H1 (cell line): ENCODE measurements at regions not wholly inside any gene's neighbourhood (a gene's known extent, or its start where the extent isn't known, plus 50 kb on each side); places are given as distances from the start of the nearest gene placed in this dataset.
A peak's percentile ranks its signal among the peaks of the same experiment; 100 is the strongest.

Source experiments
- CTCF ChIA-PET: fragments of 300-600 bp; sonication (Branson Sonifier 250); formaldehyde crosslinking; loops from one replicate; lab custom pipeline; 2021; ENCODE audit not compliant: partially characterized antibody; lab: Charles Lee
- POLR2A ChIA-PET: fragments of 300-600 bp; sonication (Branson Sonifier 250); formaldehyde crosslinking; loops from one replicate; lab custom pipeline; 2021; ENCODE audit warnings: inconsistent platforms; ENCODE audit not compliant: partially characterized antibody; lab: Charles Lee
- DNase-seq, 2 experiments: peaks; one replicate each; pipeline versions ENCODE4 v3.0.0 to v3.0.0-alpha.2; 2010 to 2022; ENCODE audit warnings: low spot score in 2 of 2, low read depth in 1 of 2, mixed read lengths in 1 of 2
- FAIRE-seq: peaks from 2 replicates; lab custom pipeline; 2011; peaks lifted over from hg19 to GRCh38; lab: Jason Lieb, UNC
- H2AFZ ChIP-seq: 2 replicates; pipeline ENCODE4 v1.8.1; 2012; ENCODE audit warnings: low read length, inconsistent platforms
- H2AK5ac ChIP-seq: 2 replicates; pipeline ENCODE4 v1.6.1; 2013; ENCODE audit warnings: low read depth, low read length
- H2BK120ac ChIP-seq: replicated peaks from 2 replicates; pipeline ENCODE3; 2013; ENCODE audit warnings: low read depth, low read length, inconsistent platforms
- H2BK12ac ChIP-seq: 2 replicates; pipeline ENCODE4 v1.6.1; 2013; ENCODE audit warnings: low read depth, low read length
- H2BK15ac ChIP-seq: 2 replicates; pipeline ENCODE4 v1.6.1; 2013; ENCODE audit warnings: low read length
- H2BK20ac ChIP-seq: 2 replicates; pipeline ENCODE4 v1.6.1; 2013; ENCODE audit warnings: low read length
- H2BK5ac ChIP-seq: 2 replicates; pipeline ENCODE4 v1.6.1; 2013; ENCODE audit warnings: low read depth, low read length
- H3K14ac ChIP-seq: 2 replicates; pipeline ENCODE4 v1.6.1; 2013; ENCODE audit warnings: inconsistent platforms; ENCODE audit not compliant: insufficient read length
- H3K18ac ChIP-seq: 2 replicates; pipeline ENCODE4 v1.6.1; 2013; ENCODE audit warnings: low read length; ENCODE audit errors: extremely low read depth
- H3K23ac ChIP-seq: 2 replicates; pipeline ENCODE4 v1.6.1; 2013; ENCODE audit warnings: inconsistent platforms; ENCODE audit not compliant: insufficient read length
- H3K23me2 ChIP-seq: 2 replicates; pipeline ENCODE4 v1.6.1; 2013; ENCODE audit warnings: low read depth, low read length
- H3K27ac ChIP-seq: 2 replicates; pipeline ENCODE4 v1.6.1; 2011; ENCODE audit warnings: low read depth, low read length, inconsistent platforms
- H3K27me3 ChIP-seq, 4 experiments: replicated peaks in 1 of 4; 1 replicate in 1 of 4; 2 replicates in 3 of 4; pipeline versions ENCODE4 v1.6.1 to v1.8.1; 2011 to 2013; ENCODE audit warnings: low read length in 3 of 4, mild to moderate bottlenecking in 3 of 4, inconsistent platforms in 2 of 4, mixed read lengths in 2 of 4, moderate library complexity in 1 of 4; ENCODE audit not compliant: control insufficient read depth in 3 of 4, insufficient read depth in 3 of 4; ENCODE audit errors: extremely low read depth in 1 of 4
- H3K36me3 ChIP-seq, 4 experiments: 2 replicates each; pipeline versions ENCODE4 v1.6.1 to v1.8.1; 2011 to 2013; ENCODE audit warnings: mild to moderate bottlenecking in 4 of 4, low read length in 3 of 4, moderate library complexity in 2 of 4, control low read depth in 1 of 4, inconsistent platforms in 1 of 4; ENCODE audit not compliant: insufficient read depth in 4 of 4, control insufficient read depth in 2 of 4
- H3K4ac ChIP-seq: replicated peaks from 2 replicates; pipeline ENCODE3; 2013; ENCODE audit warnings: low read length, low read depth, mixed read lengths, inconsistent platforms; ENCODE audit not compliant: insufficient read length
- H3K4me1 ChIP-seq, 4 experiments: replicated peaks in 1 of 4; 1 replicate in 1 of 4; 2 replicates in 3 of 4; pipeline versions ENCODE4 v1.6.1 to v1.8.1; 2011 to 2013; ENCODE audit warnings: low read length in 3 of 4, inconsistent platforms in 2 of 4, mixed read lengths in 1 of 4; ENCODE audit not compliant: insufficient read depth in 4 of 4, control insufficient read depth in 3 of 4
- H3K4me2 ChIP-seq, 2 experiments: 2 replicates each; pipeline versions ENCODE4 v1.6.1 to v1.8.1; 2011 to 2013; ENCODE audit warnings: low read depth in 2 of 2, low read length in 2 of 2, control low read depth in 1 of 2, inconsistent platforms in 1 of 2, mild to moderate bottlenecking in 1 of 2; ENCODE audit not compliant: insufficient read depth in 1 of 2
- H3K4me3 ChIP-seq, 4 experiments: fragments of 200-600, 300-600 bp in 1 of 4; sonication (generic), shearing (Covaris generic), sonication (Bioruptor Twin) in 1 of 4; 2 replicates each; pipeline versions ENCODE4 v1.5.1 to v1.8.1; 2011 to 2016; ENCODE audit warnings: low read length in 4 of 4, low read depth in 3 of 4, control low read depth in 2 of 4, inconsistent platforms in 2 of 4, mild to moderate bottlenecking in 2 of 4, mixed read lengths in 1 of 4, moderate library complexity in 1 of 4; ENCODE audit not compliant: insufficient read depth in 2 of 4; ENCODE audit errors: extremely low read depth in 1 of 4
- H3K56ac ChIP-seq: replicated peaks from 2 replicates; pipeline ENCODE3; 2013; ENCODE audit warnings: low read depth, mild to moderate bottlenecking, mixed read lengths, low read length, inconsistent platforms; ENCODE audit not compliant: insufficient read length
- H3K79me1 ChIP-seq: 2 replicates; pipeline ENCODE4 v1.6.1; 2013; ENCODE audit warnings: low read depth, low read length, control low read depth
- H3K79me2 ChIP-seq, 2 experiments: 2 replicates each; pipeline versions ENCODE4 v1.6.1 to v1.8.1; 2012 to 2013; ENCODE audit warnings: low read length in 2 of 2, mild to moderate bottlenecking in 2 of 2, inconsistent platforms in 1 of 2; ENCODE audit not compliant: insufficient read depth in 2 of 2, control insufficient read depth in 1 of 2
- H3K9ac ChIP-seq, 4 experiments: replicated peaks in 1 of 4; 1 replicate in 1 of 4; 2 replicates in 3 of 4; pipeline versions ENCODE4 v1.6.1 to v1.8.1; 2011 to 2013; ENCODE audit warnings: low read depth in 3 of 4, low read length in 3 of 4, control low read depth in 2 of 4, mild to moderate bottlenecking in 2 of 4, moderate library complexity in 2 of 4, inconsistent platforms in 1 of 4; ENCODE audit errors: extremely low read depth in 1 of 4
- H3K9me3 ChIP-seq, 2 experiments: 2 replicates each; pipeline versions ENCODE4 v1.6.1 to v1.8.1; 2012 to 2013; ENCODE audit warnings: mild to moderate bottlenecking in 2 of 2, moderate library complexity in 2 of 2, control low read depth in 1 of 2, inconsistent platforms in 1 of 2, low read depth in 1 of 2, low read length in 1 of 2, mixed read lengths in 1 of 2; ENCODE audit not compliant: insufficient read depth in 2 of 2
- H4K20me1 ChIP-seq, 2 experiments: replicated peaks in 1 of 2; 2 replicates each; pipeline versions ENCODE3 to v1.8.1; 2011 to 2013; ENCODE audit warnings: inconsistent platforms in 2 of 2, low read length in 2 of 2, mild to moderate bottlenecking in 1 of 2; ENCODE audit not compliant: insufficient read depth in 2 of 2, control insufficient read depth in 1 of 2
- H4K5ac ChIP-seq: 2 replicates; pipeline ENCODE4 v1.6.1; 2013; ENCODE audit warnings: low read length, low read depth, mixed read lengths, inconsistent platforms; ENCODE audit not compliant: insufficient read length
- H4K8ac ChIP-seq: 2 replicates; pipeline ENCODE4 v1.8.0; 2013; ENCODE audit warnings: mild to moderate bottlenecking, moderate library complexity, low read length, inconsistent platforms; ENCODE audit not compliant: insufficient read depth; ENCODE audit errors: extremely low read depth
- H4K91ac ChIP-seq: replicated peaks from 2 replicates; pipeline ENCODE3; 2013; ENCODE audit warnings: low read length, mixed read lengths, inconsistent platforms; ENCODE audit not compliant: insufficient read length
- SP4 ChIP-seq: IDR thresholded peaks from 2 replicates; pipeline ENCODE4 v1.6.1; 2012; ENCODE audit warnings: low read length, inconsistent platforms
- TEAD4 ChIP-seq: IDR thresholded peaks from 2 replicates; pipeline ENCODE4 v1.6.1; 2012; ENCODE audit warnings: low read depth, low read length, inconsistent platforms, mixed read lengths
- WGBS, 2 experiments: shearing (Covaris generic) in 1 of 2; methylation state at CpG; one replicate each; pipeline versions ENCODE4 v1.1.6 to v1.1.7; 2013 to 2015; ENCODE audit warnings: low lambda C conversion rate in 2 of 2, mixed read lengths in 2 of 2, inconsistent platforms in 1 of 2, low coverage in 1 of 2, missing lambda C conversion rate in 1 of 2; ENCODE audit not compliant: insufficient replicate concordance in 2 of 2, insufficient coverage in 1 of 2, insufficient read length in 1 of 2; ENCODE audit errors: extremely low coverage in 1 of 2, missing lambda C conversion rate in 1 of 2; 5-methylcytosine and 5-hydroxymethylcytosine counted together

DNA sequence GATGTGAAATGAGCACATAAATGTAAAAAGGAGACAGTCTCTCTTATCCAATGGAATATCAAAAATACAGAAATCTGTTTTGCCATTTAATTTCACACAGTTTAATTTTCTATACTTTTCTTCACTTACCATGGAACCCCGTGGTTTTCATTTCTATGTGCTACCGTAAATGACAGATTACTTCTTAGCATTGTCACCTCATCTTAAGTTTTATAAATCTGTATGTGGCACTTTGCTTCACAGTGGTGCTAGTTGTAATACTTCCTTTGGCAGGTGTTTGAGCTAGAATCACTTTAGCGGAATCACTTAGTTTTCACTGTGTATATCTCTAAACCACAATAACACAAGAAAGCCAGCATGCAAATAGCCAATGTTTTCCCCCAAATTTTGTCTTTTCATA lies 781.9 kb upstream of the MGAT4C start:
- no peaks in the 10 kb centered on the region for H3K36me3 ChIP-seq
- H4K8ac ChIP-seq = no peak overlapping the region
- ChIA-PET CTCF (no interaction called here), POLR2A (no interaction called here)
- WGBS, 2 experiments = 100% methylated on average over 3 of the region's 3 CpGs; no CpG with 5 or more reads in 1 of the 2 experiments
- H2BK12ac ChIP-seq = no peak overlapping the region
- no peaks in the 10 kb centered on the region for H3K79me2 ChIP-seq
- H3K9ac ChIP-seq = no peak overlapping the region
- no peaks in the 10 kb centered on the region for H3K9me3 ChIP-seq
- no peak overlapping the region for H3K23ac ChIP-seq
- no peaks in the 10 kb centered on the region for H3K79me1 ChIP-seq
- no peak overlapping the region for H4K91ac ChIP-seq
- DNase-seq (no peak), FAIRE-seq (peak; percentile 28)
- H2AFZ ChIP-seq = no peak overlapping the region
- H2BK120ac ChIP-seq = no peak overlapping the region
- no peak overlapping the region for H2AK5ac ChIP-seq
- no peaks in the 10 kb centered on the region for H4K20me1 ChIP-seq
- H3K4me2 ChIP-seq = no peak overlapping the region
- H2BK15ac ChIP-seq = no peak overlapping the region
- H3K4me1 ChIP-seq = no peaks in the 10 kb centered on the region
- H3K14ac ChIP-seq = no peak overlapping the region
- H2BK5ac ChIP-seq = no peak overlapping the region
- no peaks in the 10 kb centered on the region for H3K27me3 ChIP-seq
- no peak overlapping the region for H3K4me3 ChIP-seq
- no peak overlapping the region for H3K4ac ChIP-seq
- no peak overlapping the region for H4K5ac ChIP-seq
- H2BK20ac ChIP-seq = no peak overlapping the region
- no peaks in the 10 kb centered on the region for H3K23me2 ChIP-seq
- H3K18ac ChIP-seq = no peak overlapping the region
- H3K56ac ChIP-seq = no peak overlapping the region
- no peak overlapping the region for H3K27ac ChIP-seq
- TF ChIP-seq SP4 (no peak), TEAD4 (no peak)
